8988T (cell line): ENCODE measurements at regions not wholly inside any gene's neighbourhood (a gene's known extent, or its start where the extent isn't known, plus 50 kb on each side); places are given as distances from the start of the nearest gene placed in this dataset.
"Not testable (repeated sequence)": the region's sequence is repeated elsewhere in the genome, so short reads cannot be mapped to it uniquely, and the experiment has no call there.

ENCODE experiments used
- DNase-seq: peaks from one replicate; pipeline ENCODE4 v3.0.0; 2011

GRCh38 chr1:229863651-229864545 lies 203.1 kb upstream of the GALNT2 start:
- no peak for DNase-seq

DNA sequence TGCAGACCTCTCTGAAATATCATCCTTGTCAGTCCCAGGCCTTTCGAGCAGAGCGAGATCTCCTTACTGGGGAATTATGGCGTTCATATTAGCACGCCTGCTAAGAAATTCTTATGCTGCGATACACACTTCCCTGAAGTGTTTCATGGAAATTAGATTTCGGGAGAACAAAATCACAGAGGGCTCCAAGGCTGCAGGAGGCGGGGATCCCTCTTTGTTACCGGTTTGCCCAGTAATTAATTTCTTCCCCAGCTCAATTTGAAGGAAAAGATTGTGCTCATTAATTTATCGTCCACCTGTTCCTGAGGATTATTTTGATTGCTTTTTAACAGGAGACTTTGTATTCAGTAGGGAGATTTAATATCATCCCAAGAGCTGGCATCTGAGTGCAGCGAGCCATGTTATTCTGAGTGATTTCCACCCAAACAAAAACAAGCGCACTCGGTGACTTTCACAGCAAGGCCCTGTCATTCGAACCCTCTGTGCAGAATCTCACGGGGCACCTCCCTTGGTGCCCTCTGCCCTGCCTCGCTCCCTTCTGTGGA lies 202.3 kb upstream of the GALNT2 start:
- no peak for DNase-seq

DNA sequence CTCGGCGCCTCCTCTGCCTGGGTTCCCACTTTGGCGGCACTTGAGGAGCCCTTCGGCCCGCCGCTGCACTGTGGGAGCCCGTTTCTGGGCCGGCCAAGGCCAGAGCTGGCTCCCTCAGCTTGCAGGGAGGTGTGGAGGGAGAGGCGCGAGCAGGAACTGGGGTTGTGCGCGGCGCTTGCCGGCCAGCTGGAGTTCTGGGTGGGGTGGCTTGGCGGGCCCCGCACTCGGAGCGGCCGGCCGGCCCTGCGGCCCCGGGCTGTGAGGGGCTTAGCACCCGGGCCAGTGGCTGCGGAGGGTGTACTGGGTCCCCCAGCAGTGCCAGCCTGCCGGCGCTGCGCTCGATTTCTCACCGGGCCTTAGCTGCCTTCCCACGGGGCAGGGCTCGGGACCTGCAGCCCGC lies 201.7 kb upstream of the GALNT2 start:
- not testable (repeated sequence) for DNase-seq

- no peak for DNase-seq
Measured at GRCh38 chr1:229867726-229868125, 199.3 kb upstream of the GALNT2 start.

DNA sequence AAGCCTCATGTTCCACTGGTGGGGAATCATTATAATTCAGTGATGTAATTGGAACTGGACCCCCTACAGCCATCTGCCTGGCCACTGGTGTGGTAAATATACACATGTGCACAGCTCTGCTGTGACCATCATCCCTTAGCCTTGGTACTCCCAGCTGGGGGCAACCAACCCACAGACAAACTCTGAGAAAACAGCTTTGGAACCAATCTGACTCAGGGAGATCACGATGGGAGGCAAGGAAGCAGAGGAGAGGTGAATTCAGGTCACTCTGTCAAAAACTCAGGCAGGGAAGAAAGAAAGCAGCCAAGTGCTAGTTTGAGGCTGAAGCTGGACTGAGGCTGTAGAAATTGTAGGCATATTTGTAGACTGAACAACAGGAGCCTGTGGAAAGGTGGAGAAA lies 197.8 kb upstream of the GALNT2 start:
- no peak for DNase-seq

- DNase-seq, result no peak
Measured at GRCh38 chr1:229869687-229870086, 197.4 kb upstream of the GALNT2 start.

GRCh38 chr1:229870381-229870780 lies 196.7 kb upstream of the GALNT2 start:
- no peak for DNase-seq

DNA sequence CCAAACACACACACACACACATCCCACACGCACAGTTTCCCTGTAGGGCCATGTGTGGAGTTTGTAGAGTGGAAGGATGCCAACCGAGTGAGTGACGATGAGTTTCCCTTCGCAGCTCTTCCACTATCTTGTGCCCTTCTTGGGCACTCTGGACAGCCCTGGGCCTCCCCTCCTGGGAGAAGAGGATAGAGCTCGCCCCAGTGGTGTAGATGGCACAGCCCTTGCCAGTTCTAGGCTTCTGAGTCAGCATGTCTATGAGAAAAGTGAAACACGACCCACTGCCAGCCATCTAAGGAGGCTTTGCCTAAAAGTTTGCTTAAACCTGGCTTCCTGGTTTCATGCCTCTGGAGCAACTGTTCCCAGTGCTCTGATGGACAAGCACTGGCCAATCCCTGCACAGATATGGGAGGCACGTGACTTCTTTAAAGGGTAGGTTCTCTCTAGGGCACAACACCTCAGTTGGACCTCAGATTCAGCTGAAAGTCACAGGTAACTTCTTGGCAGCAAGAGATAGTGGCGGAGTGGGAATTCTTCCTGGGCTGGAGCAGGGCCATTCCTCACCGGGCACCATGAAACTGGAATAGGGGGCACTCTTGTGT lies 195.9 kb upstream of the GALNT2 start:
- DNase-seq, result no peak

DNA sequence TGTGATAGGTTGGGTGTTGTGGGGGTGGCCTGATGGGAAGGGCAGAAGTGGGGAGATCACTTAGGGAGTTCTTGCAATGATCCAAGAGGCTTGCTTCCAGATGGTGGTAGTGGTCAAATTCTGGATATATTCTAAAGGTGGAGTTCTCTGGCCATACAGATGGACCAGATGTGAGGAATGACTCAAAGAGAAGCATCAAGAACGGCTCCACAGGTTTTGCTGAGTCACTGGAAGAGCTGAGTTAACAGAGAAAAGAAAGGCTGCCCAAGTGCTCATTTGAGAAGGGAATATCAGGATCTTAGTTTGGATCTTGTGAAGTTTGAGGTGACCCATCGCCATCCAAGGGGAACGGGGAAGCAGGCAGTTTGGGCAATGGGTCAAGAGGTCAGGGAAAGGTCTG lies 192.9 kb upstream of the GALNT2 start:
- no peak for DNase-seq

- DNase-seq, result no peak
Measured at GRCh38 chr1:229874609-229875008, 192.4 kb upstream of the GALNT2 start.

GRCh38 chr1:229875086-229875485 lies 192.0 kb upstream of the GALNT2 start:
- no peak for DNase-seq

- no peak for DNase-seq
Measured at GRCh38 chr1:229879746-229880145, 187.3 kb upstream of the GALNT2 start.

GRCh38 chr1:229880271-229881170 lies 186.5 kb upstream of the GALNT2 start:
- DNase-seq, result no peak

DNA sequence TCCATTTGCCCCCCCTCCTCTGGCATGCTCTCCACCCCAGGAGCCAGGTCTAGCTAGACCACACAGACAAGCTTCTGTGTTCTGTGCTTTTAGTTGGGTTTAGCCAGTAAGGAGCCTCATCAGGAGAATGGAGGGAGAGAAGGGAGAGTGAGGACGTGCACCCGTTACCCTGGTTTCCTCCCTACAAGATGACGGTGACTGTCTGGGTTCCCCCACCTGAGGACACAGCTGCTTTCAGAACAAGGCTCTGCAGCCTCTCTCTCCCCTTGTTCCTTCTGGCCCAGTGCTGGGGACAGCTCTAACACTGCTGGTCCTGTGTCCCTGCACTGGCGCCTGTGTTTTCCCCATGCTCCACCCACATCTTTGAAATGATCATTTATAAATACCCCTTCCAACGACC lies 184.4 kb upstream of the GALNT2 start:
- no peak for DNase-seq

DNA sequence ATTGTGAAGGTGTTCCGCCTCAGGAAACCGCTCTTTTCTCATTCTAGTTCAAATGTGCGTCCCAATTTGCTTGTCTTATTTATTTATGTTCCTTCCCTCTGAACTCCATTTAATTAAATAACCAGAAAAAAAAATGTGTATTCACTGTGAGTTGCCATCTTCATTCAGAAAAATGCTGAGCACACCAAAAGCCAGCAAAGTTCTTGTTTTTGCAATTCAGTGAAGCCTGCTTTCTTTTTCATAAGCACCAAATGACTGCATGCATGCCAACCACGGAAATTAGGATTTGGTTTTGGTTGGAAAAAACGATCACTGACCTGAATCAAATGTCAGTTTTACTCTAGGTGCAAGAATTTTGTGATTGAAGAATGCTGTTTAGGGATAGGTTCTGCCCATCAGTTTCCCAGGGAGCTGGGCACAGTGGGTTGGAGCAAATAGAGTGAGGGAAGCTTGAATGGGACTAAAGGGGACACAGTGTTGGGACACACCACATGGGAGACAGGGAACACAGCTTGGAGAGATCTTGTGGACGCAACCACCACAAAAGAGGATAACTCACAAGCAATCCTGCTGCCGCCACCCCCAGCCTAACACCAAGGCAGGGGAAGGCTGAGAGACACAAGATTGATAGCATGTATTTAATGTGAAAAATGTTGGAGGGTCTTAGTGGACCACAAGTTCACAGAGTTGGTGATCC lies 183.4 kb upstream of the GALNT2 start:
- no peak for DNase-seq

GRCh38 chr1:229884765-229885164 lies 182.3 kb upstream of the GALNT2 start:
- DNase-seq, result peak; percentile 29

DNA sequence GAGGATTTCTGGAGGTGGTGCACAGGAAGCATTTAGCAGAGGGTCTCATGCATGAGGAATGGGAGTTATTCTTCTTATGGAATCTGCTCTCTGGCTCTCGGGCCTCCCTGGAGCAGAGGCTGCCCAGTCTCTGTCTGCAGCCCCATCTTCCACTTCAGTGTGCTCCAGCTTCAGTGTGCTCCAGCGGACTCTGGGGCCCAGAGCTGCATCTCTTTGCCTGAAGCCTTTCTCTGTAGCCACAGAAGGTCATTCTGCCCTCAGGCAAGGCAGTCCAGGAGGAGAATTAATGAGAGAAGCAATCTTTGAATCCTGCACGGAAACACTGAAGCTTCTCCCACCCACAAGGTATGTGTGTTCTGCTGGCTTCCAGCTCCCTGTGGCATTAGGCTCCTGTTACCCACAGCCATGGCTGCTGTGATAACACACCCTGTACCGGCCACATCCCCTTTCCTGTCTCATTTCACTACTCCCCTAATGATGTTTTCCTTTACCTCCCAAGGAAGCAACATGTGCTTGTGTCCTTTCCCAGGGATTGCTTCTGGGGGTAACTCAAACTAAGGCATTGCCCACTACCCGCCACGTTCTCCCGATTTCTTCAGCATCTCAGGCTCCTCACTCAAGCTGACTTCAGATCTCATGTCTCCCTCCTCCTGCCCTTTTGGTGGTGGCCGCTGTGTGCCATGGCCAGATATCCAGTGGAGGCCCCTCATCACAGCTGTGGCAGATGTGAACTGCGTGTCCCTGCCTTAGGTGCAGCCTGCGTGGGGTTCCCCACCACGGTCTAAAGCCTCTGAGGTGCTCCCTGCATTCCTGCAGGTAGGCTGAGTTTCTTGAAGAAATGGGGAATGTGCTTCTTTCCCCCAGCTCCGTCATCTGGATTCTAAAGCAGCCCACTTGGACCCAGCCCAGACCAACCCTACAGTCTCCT lies 181.2 kb upstream of the GALNT2 start:
- no peak for DNase-seq

DNA sequence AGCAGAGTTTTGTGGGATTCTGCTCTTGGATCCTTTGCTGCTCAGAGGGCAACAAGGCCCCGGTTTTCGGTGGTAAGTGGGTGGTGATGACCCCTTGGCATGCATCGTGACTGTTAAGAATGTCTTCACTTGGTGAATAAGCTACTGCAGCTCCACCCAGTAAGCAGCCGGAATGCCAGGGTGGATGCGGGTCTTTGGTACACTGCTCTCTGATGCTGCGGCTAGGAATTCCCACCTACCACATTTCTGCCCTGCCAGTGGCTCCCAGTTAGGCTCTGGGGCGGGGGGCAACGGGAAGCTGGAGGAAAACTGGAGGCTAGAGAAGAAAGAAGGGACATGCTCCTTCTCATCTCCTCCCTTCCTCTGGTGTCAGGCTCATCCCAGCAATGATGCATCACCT lies 180.4 kb upstream of the GALNT2 start:
- DNase-seq, result no peak

GRCh38 chr1:229887043-229887822 lies 179.8 kb upstream of the GALNT2 start:
- no peak for DNase-seq

GRCh38 chr1:229888157-229888556 lies 178.9 kb upstream of the GALNT2 start:
- no peak for DNase-seq
